ENCODE measurements at regions not wholly inside any gene's neighbourhood (a gene's known extent, or its start where the extent isn't known, plus 50 kb on each side); places are given as distances from the start of the nearest gene placed in this dataset.

- TF ChIP-seq, protein P1, sequence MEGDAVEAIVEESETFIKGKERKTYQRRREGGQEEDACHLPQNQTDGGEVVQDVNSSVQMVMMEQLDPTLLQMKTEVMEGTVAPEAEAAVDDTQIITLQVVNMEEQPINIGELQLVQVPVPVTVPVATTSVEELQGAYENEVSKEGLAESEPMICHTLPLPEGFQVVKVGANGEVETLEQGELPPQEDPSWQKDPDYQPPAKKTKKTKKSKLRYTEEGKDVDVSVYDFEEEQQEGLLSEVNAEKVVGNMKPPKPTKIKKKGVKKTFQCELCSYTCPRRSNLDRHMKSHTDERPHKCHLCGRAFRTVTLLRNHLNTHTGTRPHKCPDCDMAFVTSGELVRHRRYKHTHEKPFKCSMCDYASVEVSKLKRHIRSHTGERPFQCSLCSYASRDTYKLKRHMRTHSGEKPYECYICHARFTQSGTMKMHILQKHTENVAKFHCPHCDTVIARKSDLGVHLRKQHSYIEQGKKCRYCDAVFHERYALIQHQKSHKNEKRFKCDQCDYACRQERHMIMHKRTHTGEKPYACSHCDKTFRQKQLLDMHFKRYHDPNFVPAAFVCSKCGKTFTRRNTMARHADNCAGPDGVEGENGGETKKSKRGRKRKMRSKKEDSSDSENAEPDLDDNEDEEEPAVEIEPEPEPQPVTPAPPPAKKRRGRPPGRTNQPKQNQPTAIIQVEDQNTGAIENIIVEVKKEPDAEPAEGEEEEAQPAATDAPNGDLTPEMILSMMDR (IDR thresholded peaks at IDR 0.05): no peak
Measured at GRCh38 chr5:174980952-174981351, 256.6 kb downstream of the MSX2 start.

DNA sequence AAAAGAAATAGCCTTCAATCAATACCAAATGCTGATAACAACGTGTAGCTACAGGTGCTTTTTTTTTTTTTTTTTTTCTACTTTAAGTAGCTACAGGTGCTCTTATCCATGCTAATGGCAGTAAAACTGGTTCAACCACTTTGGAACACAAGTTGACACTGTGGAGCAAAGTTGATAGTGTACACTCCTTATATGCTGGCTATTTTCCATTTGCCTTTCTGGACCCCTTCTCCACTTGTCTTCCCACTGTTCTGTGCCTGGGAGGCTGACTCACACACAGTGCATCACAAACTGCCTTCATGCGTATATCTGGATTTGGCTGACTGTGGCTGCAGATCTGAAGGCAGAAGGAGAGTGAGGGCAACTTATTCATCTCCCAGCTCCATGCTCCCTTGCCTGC, 247.9 kb downstream of the MSX2 start:
- TF ChIP-seq, protein P1 (IDR thresholded peaks at IDR 0.05): no peak

- TF ChIP-seq, protein P1 (IDR thresholded peaks at IDR 0.05): no peak
Measured at GRCh38 chr5:174971210-174971609, 246.8 kb downstream of the MSX2 start.

GRCh38 chr5:174970502-174970901, 246.1 kb downstream of the MSX2 start:
- TF ChIP-seq, protein P1 (IDR thresholded peaks at IDR 0.05): no peak

DNA sequence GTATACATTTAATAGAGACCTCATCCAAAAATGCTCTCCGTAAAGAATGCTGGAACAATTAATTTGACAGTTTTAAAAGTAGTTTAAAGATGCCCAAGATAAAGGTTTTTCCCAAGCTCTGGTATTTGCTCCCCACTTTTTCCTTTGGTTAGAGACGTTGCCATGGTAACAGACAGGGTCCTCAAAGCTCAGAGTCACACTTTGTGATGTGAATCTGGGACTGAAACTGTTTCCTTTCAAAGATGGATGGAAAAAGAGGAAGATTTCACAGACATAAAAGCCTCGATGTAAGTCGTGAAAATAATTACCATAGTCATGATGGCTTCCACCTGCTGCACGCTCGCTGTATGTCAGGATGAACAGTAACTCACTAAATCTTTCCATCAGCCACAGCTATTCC, 229.5 kb downstream of the MSX2 start:
- TF ChIP-seq, protein P1 (IDR thresholded peaks at IDR 0.05): no peak

- TF ChIP-seq, protein P1 (IDR thresholded peaks at IDR 0.05): peak; percentile 86
Measured at GRCh38 chr5:174951151-174951780, 226.9 kb downstream of the MSX2 start.

DNA sequence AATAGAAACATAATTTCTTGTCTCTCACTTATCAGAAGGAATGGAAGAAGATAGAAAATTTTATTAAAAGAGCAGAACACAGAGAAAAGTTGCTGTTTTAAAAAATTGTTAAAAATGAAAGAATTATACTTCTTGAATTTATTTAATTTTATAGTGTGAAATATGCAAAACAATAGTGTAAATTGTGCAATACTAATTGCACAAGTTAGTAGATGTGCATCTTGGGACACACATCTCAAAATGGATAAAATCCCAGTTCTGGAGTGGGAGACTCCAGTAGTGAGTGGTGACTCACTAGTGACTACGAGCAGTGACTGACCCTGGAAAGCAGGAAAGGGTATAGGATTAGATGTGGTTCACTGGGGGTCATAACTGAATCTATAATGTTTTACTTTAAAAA, 223.2 kb downstream of the MSX2 start:
- TF ChIP-seq, protein P1 (IDR thresholded peaks at IDR 0.05): no peak

GRCh38 chr5:174945853-174946252, 221.5 kb downstream of the MSX2 start:
- TF ChIP-seq, protein P1 (IDR thresholded peaks at IDR 0.05): no peak
